ENCODE measurements at regions not wholly inside any gene's neighbourhood (a gene's known extent, or its start where the extent isn't known, plus 50 kb on each side); places are given as distances from the start of the nearest gene placed in this dataset.

DNA sequence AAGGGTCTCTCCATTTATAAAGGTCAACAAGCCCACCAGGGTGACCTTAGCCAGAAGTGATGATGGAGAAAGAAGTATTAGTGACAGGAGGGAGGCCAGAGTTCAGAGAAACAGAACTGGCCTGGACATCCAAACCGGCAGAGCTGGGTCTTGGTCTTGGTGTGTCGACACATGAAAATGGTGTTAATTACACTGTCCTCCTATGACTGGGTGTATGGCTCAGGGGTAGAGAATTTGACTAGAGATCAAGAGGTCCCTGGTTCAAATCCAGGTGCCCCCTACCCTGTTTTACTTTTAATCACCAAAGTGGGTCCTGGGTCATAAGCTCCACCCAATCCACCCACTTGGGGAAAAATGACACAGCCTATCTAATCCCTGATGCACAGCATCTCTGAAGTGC lies 110.6 kb upstream of the ZNF746 start:
- H3K36me3 ChIP-seq (ENCODE audit: control insufficient read depth in 2 of 3, insufficient read depth in 3 of 3, low read length in 3 of 3): peaks cover 4 to 45% (median 19%) of the 10 kb centered on the region in 3 donors
- no peaks in the 10 kb centered on the region for H3K4me1 ChIP-seq (ENCODE audit: control insufficient read depth in 2 of 3, insufficient read depth in 2 of 3, low read depth in 1 of 3, low read length in 3 of 3)
- DNase-seq (no peak), FAIRE-seq (no peak)
- H3K9ac ChIP-seq (ENCODE audit: low read length in 3 of 3): no peak overlapping the region
- H3K27ac ChIP-seq (ENCODE audit: low read depth in 2 of 2, low read length in 2 of 2): no peak overlapping the region
- intact Hi-C loops (cut with DNase I): no loop called here
- H3K4me3 ChIP-seq (ENCODE audit: low read length in 3 of 3): no peak overlapping the region
- TF ChIP-seq, protein P1, sequence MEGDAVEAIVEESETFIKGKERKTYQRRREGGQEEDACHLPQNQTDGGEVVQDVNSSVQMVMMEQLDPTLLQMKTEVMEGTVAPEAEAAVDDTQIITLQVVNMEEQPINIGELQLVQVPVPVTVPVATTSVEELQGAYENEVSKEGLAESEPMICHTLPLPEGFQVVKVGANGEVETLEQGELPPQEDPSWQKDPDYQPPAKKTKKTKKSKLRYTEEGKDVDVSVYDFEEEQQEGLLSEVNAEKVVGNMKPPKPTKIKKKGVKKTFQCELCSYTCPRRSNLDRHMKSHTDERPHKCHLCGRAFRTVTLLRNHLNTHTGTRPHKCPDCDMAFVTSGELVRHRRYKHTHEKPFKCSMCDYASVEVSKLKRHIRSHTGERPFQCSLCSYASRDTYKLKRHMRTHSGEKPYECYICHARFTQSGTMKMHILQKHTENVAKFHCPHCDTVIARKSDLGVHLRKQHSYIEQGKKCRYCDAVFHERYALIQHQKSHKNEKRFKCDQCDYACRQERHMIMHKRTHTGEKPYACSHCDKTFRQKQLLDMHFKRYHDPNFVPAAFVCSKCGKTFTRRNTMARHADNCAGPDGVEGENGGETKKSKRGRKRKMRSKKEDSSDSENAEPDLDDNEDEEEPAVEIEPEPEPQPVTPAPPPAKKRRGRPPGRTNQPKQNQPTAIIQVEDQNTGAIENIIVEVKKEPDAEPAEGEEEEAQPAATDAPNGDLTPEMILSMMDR (IDR thresholded peaks at IDR 0.05; ENCODE audit: borderline replicate concordance, extremely low read depth, insufficient read depth): no peak
- no peaks in the 10 kb centered on the region for H3K27me3 ChIP-seq (ENCODE audit: control insufficient read depth, insufficient read depth, low read length)
- no peaks in the 10 kb centered on the region for H3K9me3 ChIP-seq (ENCODE audit: control insufficient read depth in 2 of 3, insufficient read depth in 1 of 3, low read length in 3 of 3)

DNA sequence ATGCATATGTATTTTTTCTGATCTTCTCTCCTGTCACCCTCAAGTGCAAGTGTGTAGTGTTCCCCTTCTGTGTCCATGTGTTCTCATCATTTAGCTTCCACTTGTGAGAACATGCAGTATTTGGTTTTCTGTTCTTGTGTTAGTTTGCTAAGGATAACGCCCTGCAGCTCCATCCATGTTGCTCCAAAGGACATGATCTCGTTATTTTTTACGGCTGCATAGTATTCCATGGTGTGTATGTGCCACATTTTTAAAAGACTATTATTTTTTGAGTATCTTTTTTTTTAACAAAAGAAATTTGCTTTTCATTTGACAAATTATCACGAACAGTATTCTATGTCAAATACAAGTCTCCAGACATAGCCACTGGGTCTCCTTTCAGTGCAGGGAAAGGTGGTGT lies 110.1 kb upstream of the ZNF746 start:
- no peak overlapping the region for H3K27ac ChIP-seq (ENCODE audit: low read depth in 2 of 2, low read length in 2 of 2)
- no peak overlapping the region for H3K9ac ChIP-seq (ENCODE audit: low read length in 3 of 3)
- H3K27me3 ChIP-seq (ENCODE audit: control insufficient read depth, insufficient read depth, low read length): no peaks in the 10 kb centered on the region
- TF ChIP-seq, protein P1 (IDR thresholded peaks at IDR 0.05; ENCODE audit: borderline replicate concordance, extremely low read depth, insufficient read depth): no peak
- H3K4me3 ChIP-seq (ENCODE audit: low read length in 3 of 3): no peak overlapping the region
- intact Hi-C loops (cut with DNase I): no loop called here
- H3K36me3 ChIP-seq (ENCODE audit: control insufficient read depth in 2 of 3, insufficient read depth in 3 of 3, low read length in 3 of 3): peaks cover 2 to 40% (median 18%) of the 10 kb centered on the region in 3 donors
- no peaks in the 10 kb centered on the region for H3K4me1 ChIP-seq (ENCODE audit: control insufficient read depth in 2 of 3, insufficient read depth in 2 of 3, low read depth in 1 of 3, low read length in 3 of 3)
- FAIRE-seq (no peak), DNase-seq (no peak)
- H3K9me3 ChIP-seq (ENCODE audit: control insufficient read depth in 2 of 3, insufficient read depth in 1 of 3, low read length in 3 of 3): no peaks in the 10 kb centered on the region

DNA sequence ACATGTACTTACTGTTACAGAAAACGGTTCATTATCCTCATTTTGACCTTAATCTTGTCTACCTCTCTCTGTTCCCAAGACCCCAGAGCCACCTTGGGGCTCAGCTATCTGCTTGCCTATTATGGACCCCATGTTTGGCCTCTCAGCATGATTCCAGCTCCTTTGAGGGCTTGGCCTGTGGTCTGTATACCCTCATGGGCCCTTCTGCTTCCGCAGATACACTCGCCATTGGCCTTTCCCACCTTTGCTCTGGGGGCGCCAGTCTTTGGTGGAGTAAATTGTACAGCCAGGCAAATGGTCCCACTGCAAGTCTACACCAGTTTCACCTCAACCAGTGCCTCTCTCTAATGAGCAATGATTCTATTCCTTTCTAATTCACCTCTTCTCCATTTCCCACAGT lies 109.2 kb upstream of the ZNF746 start:
- H3K9ac ChIP-seq (ENCODE audit: low read length in 3 of 3): no peak overlapping the region
- H3K27ac ChIP-seq (ENCODE audit: low read depth in 2 of 2, low read length in 2 of 2): no peak overlapping the region
- no peak for FAIRE-seq
- H3K4me3 ChIP-seq (ENCODE audit: low read length in 3 of 3): no peak overlapping the region
- no peak for DNase-seq
- no peaks in the 10 kb centered on the region for H3K27me3 ChIP-seq (ENCODE audit: control insufficient read depth, insufficient read depth, low read length)
- intact Hi-C loops (cut with DNase I): no loop called here
- no peaks in the 10 kb centered on the region for H3K9me3 ChIP-seq (ENCODE audit: control insufficient read depth in 2 of 3, insufficient read depth in 1 of 3, low read length in 3 of 3)
- TF ChIP-seq, protein P1 (IDR thresholded peaks at IDR 0.05; ENCODE audit: borderline replicate concordance, extremely low read depth, insufficient read depth): no peak
- no peaks in the 10 kb centered on the region for H3K4me1 ChIP-seq (ENCODE audit: control insufficient read depth in 2 of 3, insufficient read depth in 2 of 3, low read depth in 1 of 3, low read length in 3 of 3)
- H3K36me3 ChIP-seq (ENCODE audit: control insufficient read depth in 2 of 3, insufficient read depth in 3 of 3, low read length in 3 of 3): peaks cover 0 to 36% (median 12%) of the 10 kb centered on the region in 3 donors

DNA sequence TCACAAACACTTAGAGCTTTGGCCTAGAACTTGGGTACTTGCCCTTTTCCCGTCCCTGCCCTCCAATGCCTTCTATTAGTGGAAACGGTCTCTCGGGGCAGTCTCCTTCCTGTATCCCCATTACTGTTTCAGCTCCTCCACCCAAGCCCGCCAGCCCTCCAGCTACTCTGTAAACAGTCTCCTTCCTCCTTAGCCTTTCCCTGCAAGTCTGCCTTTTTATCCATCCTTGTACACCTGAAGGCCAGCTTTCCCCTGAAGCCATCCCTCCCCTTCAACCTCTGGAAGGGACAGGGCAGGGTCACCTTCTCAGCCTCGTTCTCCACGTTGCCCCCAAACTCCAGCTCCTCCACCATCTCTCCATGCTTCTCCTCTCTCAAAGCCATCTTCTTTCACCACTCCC lies 108.1 kb upstream of the ZNF746 start:
- Histone ChIP-seq H3K36me3 (ENCODE audit: control insufficient read depth in 2 of 3, insufficient read depth in 3 of 3, low read length in 3 of 3) (peaks cover 0 to 30% (median 9%) of the 10 kb centered on the region in 3 donors), H3K4me1 (ENCODE audit: control insufficient read depth in 2 of 3, insufficient read depth in 2 of 3, low read depth in 1 of 3, low read length in 3 of 3) (no peaks in the 10 kb centered on the region), H3K9ac (ENCODE audit: low read length in 3 of 3) (no peak overlapping the region), H3K9me3 (ENCODE audit: control insufficient read depth in 2 of 3, insufficient read depth in 1 of 3, low read length in 3 of 3) (no peaks in the 10 kb centered on the region), H3K27me3 (ENCODE audit: control insufficient read depth, insufficient read depth, low read length) (no peaks in the 10 kb centered on the region), H3K27ac (ENCODE audit: low read depth in 2 of 2, low read length in 2 of 2) (no peak overlapping the region), H3K4me3 (ENCODE audit: low read length in 3 of 3) (no peak overlapping the region)
- TF ChIP-seq, protein P1 (IDR thresholded peaks at IDR 0.05; ENCODE audit: borderline replicate concordance, extremely low read depth, insufficient read depth): no peak
- intact Hi-C loops (cut with DNase I): no loop called here
- FAIRE-seq (no peak), DNase-seq (no peak)

Data from kidney (tissue), 13 donors.